ENCODE measurements at regions not wholly inside any gene's neighbourhood (a gene's known extent, or its start where the extent isn't known, plus 50 kb on each side); places are given as distances from the start of the nearest gene placed in this dataset.
"Not testable (repeated sequence)": the region's sequence is repeated elsewhere in the genome, so short reads cannot be mapped to it uniquely, and the experiment has no call there.

- DNase-seq (no peak), ATAC-seq (no peak), FAIRE-seq (no peak)
- no peak overlapping the region for H3K27ac ChIP-seq
- intact Hi-C loops (cut with DNase I), result no loop called here
- H3K27me3 ChIP-seq, result no peaks in the 10 kb centered on the region
- no peaks in the 10 kb centered on the region for H3K4me1 ChIP-seq
- no peak overlapping the region for H3K4me3 ChIP-seq
- no peaks in the 10 kb centered on the region for H3K36me3 ChIP-seq
- no peaks in the 10 kb centered on the region for H3K9me3 ChIP-seq
- WGBS, 2 donors, result 73 to 76% methylated on average over 14 of the region's 14 CpGs
- TF ChIP-seq CTCF (IDR thresholded peaks at IDR 0.05), result no peak
Measured at GRCh38 chr20:51926670-51927305, 124.5 kb upstream of the SALL4 start.

GRCh38 chr20:51924509-51924908 lies 122.2 kb upstream of the SALL4 start:
- no peaks in the 10 kb centered on the region for H3K27me3 ChIP-seq
- no peak for TF ChIP-seq CTCF (IDR thresholded peaks at IDR 0.05)
- H3K4me3 ChIP-seq, result no peak overlapping the region
- ATAC-seq (no peak), DNase-seq (no peak), FAIRE-seq (no peak)
- 87 to 89% methylated on average over 3 of the region's 3 CpGs for WGBS, 2 donors
- no peaks in the 10 kb centered on the region for H3K4me1 ChIP-seq
- H3K27ac ChIP-seq, result no peak overlapping the region
- no peaks in the 10 kb centered on the region for H3K36me3 ChIP-seq
- intact Hi-C loops (cut with DNase I), result no loop called here
- H3K9me3 ChIP-seq, result no peaks in the 10 kb centered on the region

- Histone ChIP-seq H3K4me1 (no peaks in the 10 kb centered on the region), H3K36me3 (no peaks in the 10 kb centered on the region), H3K27ac (no peak overlapping the region), H3K9me3 (no peaks in the 10 kb centered on the region), H3K27me3 (no peaks in the 10 kb centered on the region), H3K4me3 (no peak overlapping the region)
- intact Hi-C loops (cut with DNase I), result no loop called here
- FAIRE-seq (no peak), ATAC-seq (no peak), DNase-seq (no peak)
- no peak for TF ChIP-seq CTCF (IDR thresholded peaks at IDR 0.05)
- WGBS, 2 donors, result 70 to 77% methylated on average over 2 of the region's 2 CpGs
Measured at GRCh38 chr20:51923633-51924032, 121.3 kb upstream of the SALL4 start.

- H3K27me3 ChIP-seq; intact Hi-C loops (cut with DNase I); H3K4me3 ChIP-seq; H3K9me3 ChIP-seq; H3K27ac ChIP-seq; DNase-seq; ATAC-seq; H3K4me1 ChIP-seq; FAIRE-seq; H3K36me3 ChIP-seq: not testable (repeated sequence)
- 96% methylated on average over 12 of the region's 12 CpGs for WGBS, 2 donors
Measured at GRCh38 chr20:51922812-51923211, 120.5 kb upstream of the SALL4 start.

DNA sequence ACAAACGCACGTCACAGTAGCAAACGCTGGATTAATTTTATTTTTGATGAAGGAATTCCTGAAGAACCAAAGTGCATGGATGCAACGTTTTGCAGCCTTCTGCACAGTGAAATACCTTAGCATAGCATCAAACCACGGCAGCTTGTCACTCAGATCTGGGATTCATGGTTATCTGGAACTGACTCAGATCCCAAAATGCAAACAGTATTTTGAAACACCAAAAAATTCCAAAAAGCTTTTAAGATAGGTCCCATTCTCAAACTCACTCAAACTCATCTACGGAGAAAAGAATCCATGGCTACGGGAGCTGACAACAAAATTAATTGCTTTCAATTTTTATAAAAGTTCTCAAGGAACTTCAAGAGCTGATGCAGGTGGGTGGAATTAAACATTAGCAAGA lies 116.2 kb upstream of the SALL4 start:
- DNase-seq (no peak), ATAC-seq (no peak), FAIRE-seq (no peak)
- Histone ChIP-seq H3K4me3 (no peak overlapping the region), H3K36me3 (no peaks in the 10 kb centered on the region), H3K27ac (no peak overlapping the region), H3K4me1 (no peaks in the 10 kb centered on the region), H3K9me3 (no peaks in the 10 kb centered on the region), H3K27me3 (no peaks in the 10 kb centered on the region)
- intact Hi-C loops (cut with DNase I), result no loop called here
- WGBS, 2 donors, result 20 to 21% methylated on average over 7 of the region's 7 CpGs
- no peak for TF ChIP-seq CTCF (IDR thresholded peaks at IDR 0.05)
